OCI-LY1 (cell line): ENCODE measurements at regions not wholly inside any gene's neighbourhood (a gene's known extent, or its start where the extent isn't known, plus 50 kb on each side); places are given as distances from the start of the nearest gene placed in this dataset.
"Not testable (repeated sequence)": the region's sequence is repeated elsewhere in the genome, so short reads cannot be mapped to it uniquely, and the experiment has no call there.

Source experiments
- CTCF ChIP-seq: fragments of 200-600 bp; sonication (generic), shearing (Covaris generic); IDR thresholded peaks from 2 replicates; pipeline ENCODE4 v1.5.1; 2017; ENCODE audit warnings: mild to moderate bottlenecking, antibody characterized with exemption, low read length, moderate library complexity, mixed read lengths
- EZH2 ChIP-seq: fragments of 200-600 bp; sonication (generic), shearing (Covaris generic); IDR thresholded peaks from 2 replicates; pipeline ENCODE4 v1.8.0; 2017; ENCODE audit warnings: borderline replicate concordance, mixed run types, mild to moderate bottlenecking, antibody characterized with exemption, low read length, moderate library complexity, mixed read lengths

DNA sequence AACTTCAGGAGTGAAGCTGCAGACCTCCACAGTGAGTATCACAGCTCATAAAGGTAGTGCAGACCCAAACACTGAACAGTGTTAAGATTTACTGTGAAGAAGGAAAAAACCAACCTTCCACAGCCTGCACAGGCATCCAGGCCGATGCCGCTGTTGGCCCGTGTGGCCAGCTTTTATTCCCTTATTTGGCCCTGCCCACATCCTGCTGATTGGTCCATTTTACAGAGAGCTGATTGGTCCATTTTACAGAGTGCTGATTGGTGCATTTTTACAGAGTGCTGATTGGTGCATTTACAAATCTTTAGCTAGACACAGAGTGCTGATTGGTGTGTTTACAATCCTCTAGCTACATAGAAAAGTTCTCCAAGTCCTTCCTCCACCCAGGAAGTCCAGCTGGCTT lies 49.9 kb upstream of the CHD2 start:
- not testable (repeated sequence) for TF ChIP-seq CTCF, EZH2
